ENCODE measurements at regions not wholly inside any gene's neighbourhood (a gene's known extent, or its start where the extent isn't known, plus 50 kb on each side); places are given as distances from the start of the nearest gene placed in this dataset.

DNA sequence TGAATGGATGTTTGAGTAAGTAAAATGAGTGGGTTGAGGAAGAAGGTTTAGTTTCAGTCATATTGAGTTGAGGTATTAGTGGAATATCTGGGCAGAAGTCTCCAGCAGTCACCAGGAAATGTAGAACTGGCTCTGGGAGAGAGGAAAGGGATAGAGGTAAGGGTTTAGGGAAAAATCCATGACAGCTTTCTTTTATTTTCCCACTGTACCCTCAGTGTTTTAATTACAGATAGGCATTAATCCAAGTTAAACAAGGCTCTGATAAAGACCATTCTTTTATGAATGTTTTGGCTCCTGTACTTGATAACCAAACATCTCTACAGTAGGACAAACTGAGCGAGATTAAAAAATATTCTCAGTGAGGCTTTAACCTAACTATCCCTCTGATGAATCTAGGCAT is 318.4 kb upstream of the SYNCRIP start:
- H3K4me3 ChIP-seq (ENCODE audit: low read depth, low read length), result no peak overlapping the region
- DNase-seq (ENCODE audit: low read depth), result no peak
- TF ChIP-seq, protein P1, sequence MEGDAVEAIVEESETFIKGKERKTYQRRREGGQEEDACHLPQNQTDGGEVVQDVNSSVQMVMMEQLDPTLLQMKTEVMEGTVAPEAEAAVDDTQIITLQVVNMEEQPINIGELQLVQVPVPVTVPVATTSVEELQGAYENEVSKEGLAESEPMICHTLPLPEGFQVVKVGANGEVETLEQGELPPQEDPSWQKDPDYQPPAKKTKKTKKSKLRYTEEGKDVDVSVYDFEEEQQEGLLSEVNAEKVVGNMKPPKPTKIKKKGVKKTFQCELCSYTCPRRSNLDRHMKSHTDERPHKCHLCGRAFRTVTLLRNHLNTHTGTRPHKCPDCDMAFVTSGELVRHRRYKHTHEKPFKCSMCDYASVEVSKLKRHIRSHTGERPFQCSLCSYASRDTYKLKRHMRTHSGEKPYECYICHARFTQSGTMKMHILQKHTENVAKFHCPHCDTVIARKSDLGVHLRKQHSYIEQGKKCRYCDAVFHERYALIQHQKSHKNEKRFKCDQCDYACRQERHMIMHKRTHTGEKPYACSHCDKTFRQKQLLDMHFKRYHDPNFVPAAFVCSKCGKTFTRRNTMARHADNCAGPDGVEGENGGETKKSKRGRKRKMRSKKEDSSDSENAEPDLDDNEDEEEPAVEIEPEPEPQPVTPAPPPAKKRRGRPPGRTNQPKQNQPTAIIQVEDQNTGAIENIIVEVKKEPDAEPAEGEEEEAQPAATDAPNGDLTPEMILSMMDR (IDR thresholded peaks at IDR 0.05; ENCODE audit: insufficient read depth, low read depth, low read length), result no peak

DNA sequence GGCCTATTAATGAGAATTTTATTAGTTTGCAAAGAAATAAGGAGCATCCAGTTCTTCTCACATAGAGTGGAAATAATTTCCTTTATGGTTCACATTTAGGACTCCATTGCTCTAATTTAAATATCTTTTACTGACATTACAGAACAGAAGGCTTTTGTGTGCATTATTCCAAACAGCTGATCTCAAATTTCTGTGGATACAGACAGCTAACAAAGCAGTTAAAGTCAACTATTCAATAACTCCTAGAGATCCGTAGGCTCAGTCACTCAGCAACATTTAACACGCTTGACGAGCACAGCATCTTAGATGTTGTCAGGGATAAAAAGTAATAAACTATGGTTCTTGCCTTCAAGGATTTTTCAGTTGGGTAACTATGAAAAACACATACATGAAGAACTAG is 305.8 kb upstream of the SYNCRIP start:
- TF ChIP-seq, protein P1 (IDR thresholded peaks at IDR 0.05; ENCODE audit: insufficient read depth, low read depth, low read length), result no peak
- H3K4me3 ChIP-seq (ENCODE audit: low read depth, low read length), result no peak overlapping the region
- no peak for DNase-seq (ENCODE audit: low read depth)

DNA sequence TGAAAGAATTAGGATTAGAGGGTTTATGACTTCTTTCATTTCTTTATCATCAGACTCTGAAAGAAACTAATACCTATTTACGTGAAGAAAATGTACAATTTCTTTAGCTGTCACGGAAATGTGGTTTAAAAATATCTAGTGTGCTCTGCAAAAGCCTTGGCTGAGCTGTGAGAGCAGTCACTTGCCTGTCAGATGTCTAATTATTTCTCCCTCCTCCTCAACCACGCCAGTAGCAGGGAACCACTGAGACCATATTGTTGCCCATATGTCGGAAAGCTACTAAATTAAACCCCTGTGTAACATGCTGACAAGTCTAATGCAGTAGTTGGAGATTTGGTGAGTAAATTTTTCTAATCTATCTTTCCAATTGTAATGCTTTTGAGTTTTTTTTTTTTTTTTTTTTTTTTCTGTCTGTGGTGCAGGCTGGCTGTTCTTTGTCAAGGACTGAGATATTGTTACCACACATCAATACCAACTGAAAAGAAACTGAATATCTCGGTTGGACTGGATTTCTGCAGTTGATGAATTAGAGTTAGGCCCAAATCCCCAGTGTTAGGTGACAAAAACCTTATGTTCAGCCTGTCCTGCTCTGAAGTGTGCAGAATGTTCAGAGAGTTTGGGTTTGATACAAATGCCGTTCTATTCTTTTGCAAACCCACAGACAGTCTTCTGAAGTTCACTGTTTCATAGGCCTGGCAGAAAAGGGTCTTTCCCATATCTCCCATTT is 302.9 kb upstream of the SYNCRIP start:
- TF ChIP-seq, protein P1 (IDR thresholded peaks at IDR 0.05; ENCODE audit: insufficient read depth, low read depth, low read length), result no peak
- no peak overlapping the region for H3K4me3 ChIP-seq (ENCODE audit: low read depth, low read length)

DNA sequence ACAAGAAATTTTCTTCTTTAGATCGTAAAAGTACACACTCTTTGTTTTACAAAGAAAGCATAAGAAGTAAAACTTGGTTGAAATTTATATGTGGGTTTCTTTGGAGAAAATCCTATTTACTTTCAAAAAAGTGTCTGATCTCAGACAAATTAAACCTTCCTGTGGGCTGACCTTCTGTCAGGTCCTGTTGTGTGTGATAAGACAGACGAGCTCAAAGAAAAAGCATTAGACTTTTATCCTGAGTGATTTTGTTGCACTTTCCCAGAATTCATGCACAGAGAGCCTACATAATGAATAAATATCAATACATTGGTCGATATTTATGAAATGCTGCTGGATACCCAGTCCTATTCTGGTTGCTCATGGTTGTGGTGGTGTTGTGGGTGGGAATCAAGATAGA is 302.1 kb upstream of the SYNCRIP start:
- TF ChIP-seq, protein P1 (IDR thresholded peaks at IDR 0.05; ENCODE audit: insufficient read depth, low read depth, low read length), result no peak
- DNase-seq (ENCODE audit: low read depth), result no peak
- H3K4me3 ChIP-seq (ENCODE audit: low read depth, low read length), result no peak overlapping the region

More for the DNA sequence above, 302.9 kb upstream of the SYNCRIP start:
- no peak for DNase-seq (ENCODE audit: low read depth)

DNA sequence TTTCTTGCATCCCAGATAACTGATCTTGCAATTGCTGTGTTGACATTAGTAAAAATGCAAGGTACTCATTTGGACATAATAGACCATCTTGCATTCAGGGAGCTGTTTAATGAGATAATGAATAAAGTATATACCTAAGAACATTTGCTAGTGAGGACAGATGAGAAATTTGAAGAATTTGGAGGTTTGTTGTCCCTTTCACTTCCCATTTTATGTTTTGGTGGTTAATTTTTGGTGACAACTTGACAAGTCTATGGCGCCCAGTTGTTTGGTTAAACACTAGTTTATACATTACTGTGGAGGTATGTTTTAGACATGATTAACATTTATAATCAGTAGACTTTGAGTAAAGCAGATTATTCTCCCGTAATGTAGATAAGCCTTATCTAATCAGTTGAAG is 300.2 kb upstream of the SYNCRIP start:
- TF ChIP-seq, protein P1 (IDR thresholded peaks at IDR 0.05; ENCODE audit: insufficient read depth, low read depth, low read length), result no peak
- no peak overlapping the region for H3K4me3 ChIP-seq (ENCODE audit: low read depth, low read length)
- DNase-seq (ENCODE audit: low read depth), result no peak

DNA sequence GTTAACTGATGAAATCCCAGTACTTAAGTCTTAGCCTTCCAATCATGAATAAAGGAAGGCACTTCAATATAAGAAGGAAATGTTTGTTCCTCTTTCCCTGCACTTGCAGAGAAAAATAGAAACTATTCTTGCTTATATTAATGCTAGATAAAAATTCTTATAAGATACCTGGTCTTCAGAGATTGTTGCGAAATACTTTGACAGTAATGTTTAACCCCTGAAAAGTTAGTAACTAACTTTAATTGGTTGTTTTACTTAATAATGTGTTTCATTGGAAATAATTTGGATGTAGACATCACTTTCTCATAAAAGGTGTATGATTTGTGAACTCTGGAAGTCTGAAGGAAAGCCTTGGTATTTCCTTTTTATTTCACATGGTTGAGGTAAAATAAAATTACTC is 294.2 kb upstream of the SYNCRIP start:
- no peak for DNase-seq (ENCODE audit: low read depth)
- TF ChIP-seq, protein P1 (IDR thresholded peaks at IDR 0.05; ENCODE audit: insufficient read depth, low read depth, low read length), result no peak

DNA sequence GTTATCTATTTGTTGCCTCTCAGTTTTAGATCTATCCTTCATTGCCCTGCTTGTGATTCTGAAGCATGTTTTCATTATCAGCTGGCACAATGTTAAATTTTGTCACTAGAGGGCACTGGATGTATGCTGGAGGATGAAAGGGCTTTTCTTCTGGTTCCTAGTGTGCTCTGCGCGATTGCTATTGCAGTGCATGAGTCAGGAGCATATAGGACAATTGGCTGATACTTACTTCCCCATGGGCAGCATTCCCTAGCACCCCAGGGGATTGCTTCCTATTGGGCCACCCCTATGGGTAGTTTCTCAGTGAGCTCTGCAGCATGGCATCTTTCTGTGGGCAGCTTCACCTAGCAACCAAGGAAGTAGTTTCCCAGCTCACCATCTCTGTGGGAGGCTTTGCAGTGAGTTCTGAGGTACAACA is 280.3 kb upstream of the SYNCRIP start:
- TF ChIP-seq, protein P1 (IDR thresholded peaks at IDR 0.05; ENCODE audit: insufficient read depth, low read depth, low read length), result peak; percentile 54
- peak; percentile 33 for DNase-seq (ENCODE audit: low read depth)
- no peak overlapping the region for H3K4me3 ChIP-seq (ENCODE audit: low read depth, low read length)

More for the DNA sequence above, 294.2 kb upstream of the SYNCRIP start:
- no peak overlapping the region for H3K4me3 ChIP-seq (ENCODE audit: low read depth, low read length)

All from fibroblast of villous mesenchyme (primary cell).